Activated CD4-positive, alpha-beta T cell treated with anti-CD3 and anti-CD28 coated beads, Interleukin-2, amount 50 U/mL, for 1 hour (primary cell): ENCODE measurements at regions not wholly inside any gene's neighbourhood (a gene's known extent, or its start where the extent isn't known, plus 50 kb on each side); places are given as distances from the start of the nearest gene placed in this dataset.

Source experiments
- DNase-seq: peaks from one replicate; pipeline ENCODE4 v3.0.0-alpha.2; 2020

DNA sequence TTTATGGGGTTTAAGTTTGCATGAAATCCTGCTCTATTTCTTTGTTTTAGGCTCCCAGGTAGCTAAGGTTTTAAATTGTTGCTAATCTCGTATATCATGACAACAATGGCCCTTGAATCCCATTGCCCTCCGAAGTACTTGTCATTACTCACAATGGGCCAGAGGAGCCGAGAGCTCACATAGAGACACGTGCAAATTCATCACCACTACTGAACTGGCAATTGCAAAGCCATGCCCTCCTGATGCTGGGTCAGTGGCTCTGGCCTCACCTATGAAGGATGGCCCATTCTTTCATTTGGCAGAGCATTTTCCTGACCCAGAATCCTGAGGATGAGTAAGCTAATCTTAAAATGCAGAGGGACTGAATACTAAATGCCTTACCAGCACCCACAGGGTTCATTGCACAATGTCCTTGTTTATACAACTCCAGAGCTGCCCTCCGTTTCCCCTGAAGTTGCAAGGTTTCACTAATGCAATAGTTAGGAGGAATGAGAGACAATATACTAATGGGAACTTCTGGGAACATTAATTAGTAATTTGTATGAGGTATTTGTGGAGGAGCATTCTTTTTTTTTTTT, 71.6 kb upstream of the GAREM1 start:
- DNase-seq: no peak

DNA sequence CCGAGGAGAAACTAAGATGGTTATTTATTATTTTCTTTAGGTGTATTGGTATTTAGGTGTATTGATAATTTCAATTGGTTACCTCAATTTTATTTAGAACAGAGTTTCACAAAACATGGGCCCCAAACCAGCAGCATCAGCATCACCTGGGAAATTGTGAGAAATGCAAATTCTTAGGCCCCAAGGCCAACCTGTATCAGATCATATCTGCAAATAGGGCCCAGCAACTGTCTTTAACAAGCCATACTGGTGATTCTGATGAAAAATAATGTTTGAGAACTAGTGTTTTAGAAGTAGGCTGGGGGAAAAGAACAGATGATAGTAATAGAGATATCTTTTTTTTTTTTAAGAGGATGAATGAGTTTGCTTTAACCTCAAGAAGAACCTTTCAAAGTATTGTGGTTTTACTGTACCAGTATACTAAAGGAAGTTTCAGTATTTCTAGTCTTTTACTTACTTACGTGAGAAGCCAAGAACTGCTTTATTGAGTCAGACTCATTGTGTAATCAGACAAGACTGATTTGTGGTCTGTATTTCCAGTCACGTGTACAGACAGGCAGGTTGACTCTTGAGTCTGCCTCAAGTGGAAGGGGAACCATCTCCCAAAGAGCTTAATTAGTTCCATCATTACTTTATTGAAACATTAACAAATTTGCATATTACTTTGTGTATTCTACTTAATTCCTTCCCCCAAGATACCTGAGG, 60.4 kb upstream of the GAREM1 start:
- DNase-seq: no peak

- DNase-seq: no peak
Measured at GRCh38 chr18:32529722-32530420, 59.2 kb upstream of the GAREM1 start.

DNA sequence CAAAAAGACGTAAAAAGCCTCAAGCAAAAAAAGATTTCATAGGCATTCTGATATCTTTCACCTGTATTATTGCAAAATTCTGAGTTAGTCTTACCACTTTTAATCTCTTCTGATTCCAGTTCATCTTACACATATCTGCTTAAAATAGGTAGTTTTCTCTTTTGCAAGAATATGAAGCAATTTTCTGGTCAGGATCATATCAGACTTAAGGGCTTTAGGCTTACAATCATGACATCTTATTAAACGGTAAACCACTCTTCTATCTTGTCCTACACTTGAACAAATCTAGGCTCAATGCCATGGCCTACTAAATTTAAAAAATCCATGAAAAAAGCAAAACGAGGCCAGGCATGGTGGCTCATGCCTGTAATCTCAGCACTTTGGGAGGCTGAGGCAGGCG, 50.1 kb upstream of the GAREM1 start:
- DNase-seq: no peak
